ENCODE measurements at regions not wholly inside any gene's neighbourhood (a gene's known extent, or its start where the extent isn't known, plus 50 kb on each side); places are given as distances from the start of the nearest gene placed in this dataset. TPM values are rescaled to one million over a fixed set of nuclear protein-coding genes. Genes with fewer than 3 reads are reported as not detected.
"Not testable (repeated sequence)": the region's sequence is repeated elsewhere in the genome, so short reads cannot be mapped to it uniquely, and the experiment has no call there.

- DNase-seq (ENCODE audit: low read depth) = no peak
Measured at GRCh38 chr12:47312147-47312546, 232.4 kb upstream of the AMIGO2 start.

GRCh38 chr12:47311568-47311967, 231.8 kb upstream of the AMIGO2 start:
- no peak for DNase-seq (ENCODE audit: low read depth)

- no peak for DNase-seq (ENCODE audit: low read depth)
Measured at GRCh38 chr12:47311010-47311409, 231.3 kb upstream of the AMIGO2 start.

- DNase-seq (ENCODE audit: low read depth) = no peak
Measured at GRCh38 chr12:47308672-47309071, 228.9 kb upstream of the AMIGO2 start.

GRCh38 chr12:47307680-47308399, 228.1 kb upstream of the AMIGO2 start:
- DNase-seq (ENCODE audit: low read depth) = peak; percentile 74

- DNase-seq (ENCODE audit: low read depth) = not testable (repeated sequence)
Measured at GRCh38 chr12:47306773-47307679, 227.3 kb upstream of the AMIGO2 start.

GRCh38 chr12:47306130-47306529, 226.4 kb upstream of the AMIGO2 start:
- DNase-seq (ENCODE audit: low read depth) = no peak

- DNase-seq (ENCODE audit: low read depth) = no peak
Measured at GRCh38 chr12:47305464-47305863, 225.7 kb upstream of the AMIGO2 start.

- DNase-seq (ENCODE audit: low read depth) = no peak
Measured at GRCh38 chr12:47303995-47304560, 224.3 kb upstream of the AMIGO2 start.

- no peak for DNase-seq (ENCODE audit: low read depth)
Measured at GRCh38 chr12:47303207-47303606, 223.4 kb upstream of the AMIGO2 start.

GRCh38 chr12:47302111-47302671, 222.4 kb upstream of the AMIGO2 start:
- DNase-seq (ENCODE audit: low read depth) = no peak

GRCh38 chr12:47299586-47299985, 219.8 kb upstream of the AMIGO2 start:
- no peak for DNase-seq (ENCODE audit: low read depth)

GRCh38 chr12:47297993-47298392, 218.2 kb upstream of the AMIGO2 start:
- DNase-seq (ENCODE audit: low read depth) = no peak

- no peak for DNase-seq (ENCODE audit: low read depth)
Measured at GRCh38 chr12:47296828-47297227, 217.1 kb upstream of the AMIGO2 start.

- no peak for DNase-seq (ENCODE audit: low read depth)
Measured at GRCh38 chr12:47293406-47293805, 213.6 kb upstream of the AMIGO2 start.

GRCh38 chr12:47286676-47287075, 206.9 kb upstream of the AMIGO2 start:
- DNase-seq (ENCODE audit: low read depth) = no peak

Small RNA genes in the stretch of these regions (microRNA-seq; reads per million reads assigned to microRNA genes)
- not detected for gene MIR4494

Measured in myocyte (in vitro differentiated cells).